HepG2 (cell line): ENCODE measurements at regions not wholly inside any gene's neighbourhood (a gene's known extent, or its start where the extent isn't known, plus 50 kb on each side); places are given as distances from the start of the nearest gene placed in this dataset.

Experiments used
- CEBPB ChIP-seq: IDR thresholded peaks from 2 replicates; pipeline ENCODE4 v1.6.1; 2011; ENCODE audit warnings: low read depth, low read length, improper control_type of control experiment, borderline replicate concordance
- HES4 ChIP-seq: sonication (generic); formaldehyde crosslinking; IDR thresholded peaks from 2 replicates; pipeline ENCODE4 v1.9.0; 2021; ENCODE audit warnings: mild to moderate bottlenecking, missing genetic modification reagents, borderline replicate concordance

DNA sequence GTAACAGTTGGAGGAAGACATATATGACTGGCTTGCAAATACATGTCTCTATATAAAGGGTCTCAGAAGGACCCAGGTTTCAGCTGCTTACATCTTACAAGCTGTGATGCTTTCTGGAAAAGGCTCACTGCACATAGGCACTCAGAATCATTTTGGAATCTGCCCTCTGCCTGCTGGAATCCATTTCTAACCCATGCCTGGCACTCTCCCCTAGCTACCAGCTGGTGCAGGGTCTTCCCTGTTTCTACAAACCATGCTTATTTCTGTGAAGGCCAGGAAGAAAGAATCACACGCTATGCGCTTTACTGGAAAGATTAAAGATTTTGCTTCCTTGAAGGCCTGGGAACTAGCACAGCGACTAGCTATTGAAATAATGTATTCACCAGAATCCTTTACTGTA is 151.3 kb downstream of the DICER1 start:
- TF ChIP-seq HES4 (no peak), CEBPB (no peak)
